SU-DHL-6 (cell line): ENCODE measurements at regions not wholly inside any gene's neighbourhood (a gene's known extent, or its start where the extent isn't known, plus 50 kb on each side); places are given as distances from the start of the nearest gene placed in this dataset.

Experiments used
- EZH2phosphoT487 ChIP-seq: fragments of 200-600 bp; sonication (generic), shearing (Covaris generic); conservative IDR thresholded peaks from 2 replicates; pipeline ENCODE4 v1.6.1; 2018; ENCODE audit warnings: mild to moderate bottlenecking, antibody characterized with exemption, low read length, moderate library complexity, mixed read lengths
- TF ChIP-seq, protein P1 (sequence below): fragments of 200-600 bp; sonication (generic); IDR thresholded peaks from one replicate; pipeline ENCODE4 v1.5.1; 2017; ENCODE audit warnings: antibody characterized with exemption, mild to moderate bottlenecking, low read length, moderate library complexity; ENCODE audit not compliant: insufficient read depth, poor library complexity, severe bottlenecking

DNA sequence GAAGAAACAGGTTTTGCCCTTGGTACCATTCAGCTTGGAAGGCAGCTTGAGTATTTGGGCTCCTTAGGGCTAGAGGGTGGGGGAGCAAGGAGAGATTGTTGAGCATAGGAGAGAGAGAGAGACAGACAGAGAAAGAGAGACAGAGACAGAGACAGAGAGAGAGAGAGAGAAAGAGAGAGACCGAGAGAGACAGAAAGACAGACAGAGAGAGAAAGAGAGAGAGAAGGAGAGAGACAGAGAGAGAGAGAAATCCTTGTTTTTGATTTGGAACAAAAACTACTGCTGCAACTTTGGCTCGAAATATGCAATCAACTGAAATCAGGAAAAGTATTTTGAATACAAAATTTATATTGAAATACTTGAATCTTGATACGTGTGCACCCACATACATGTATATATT is 85.8 kb upstream of the ZNF536 start:
- TF ChIP-seq, protein P1, sequence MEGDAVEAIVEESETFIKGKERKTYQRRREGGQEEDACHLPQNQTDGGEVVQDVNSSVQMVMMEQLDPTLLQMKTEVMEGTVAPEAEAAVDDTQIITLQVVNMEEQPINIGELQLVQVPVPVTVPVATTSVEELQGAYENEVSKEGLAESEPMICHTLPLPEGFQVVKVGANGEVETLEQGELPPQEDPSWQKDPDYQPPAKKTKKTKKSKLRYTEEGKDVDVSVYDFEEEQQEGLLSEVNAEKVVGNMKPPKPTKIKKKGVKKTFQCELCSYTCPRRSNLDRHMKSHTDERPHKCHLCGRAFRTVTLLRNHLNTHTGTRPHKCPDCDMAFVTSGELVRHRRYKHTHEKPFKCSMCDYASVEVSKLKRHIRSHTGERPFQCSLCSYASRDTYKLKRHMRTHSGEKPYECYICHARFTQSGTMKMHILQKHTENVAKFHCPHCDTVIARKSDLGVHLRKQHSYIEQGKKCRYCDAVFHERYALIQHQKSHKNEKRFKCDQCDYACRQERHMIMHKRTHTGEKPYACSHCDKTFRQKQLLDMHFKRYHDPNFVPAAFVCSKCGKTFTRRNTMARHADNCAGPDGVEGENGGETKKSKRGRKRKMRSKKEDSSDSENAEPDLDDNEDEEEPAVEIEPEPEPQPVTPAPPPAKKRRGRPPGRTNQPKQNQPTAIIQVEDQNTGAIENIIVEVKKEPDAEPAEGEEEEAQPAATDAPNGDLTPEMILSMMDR, result no peak
- TF ChIP-seq EZH2phosphoT487, result no peak
